ENCODE measurements at regions not wholly inside any gene's neighbourhood (a gene's known extent, or its start where the extent isn't known, plus 50 kb on each side); places are given as distances from the start of the nearest gene placed in this dataset.

DNA sequence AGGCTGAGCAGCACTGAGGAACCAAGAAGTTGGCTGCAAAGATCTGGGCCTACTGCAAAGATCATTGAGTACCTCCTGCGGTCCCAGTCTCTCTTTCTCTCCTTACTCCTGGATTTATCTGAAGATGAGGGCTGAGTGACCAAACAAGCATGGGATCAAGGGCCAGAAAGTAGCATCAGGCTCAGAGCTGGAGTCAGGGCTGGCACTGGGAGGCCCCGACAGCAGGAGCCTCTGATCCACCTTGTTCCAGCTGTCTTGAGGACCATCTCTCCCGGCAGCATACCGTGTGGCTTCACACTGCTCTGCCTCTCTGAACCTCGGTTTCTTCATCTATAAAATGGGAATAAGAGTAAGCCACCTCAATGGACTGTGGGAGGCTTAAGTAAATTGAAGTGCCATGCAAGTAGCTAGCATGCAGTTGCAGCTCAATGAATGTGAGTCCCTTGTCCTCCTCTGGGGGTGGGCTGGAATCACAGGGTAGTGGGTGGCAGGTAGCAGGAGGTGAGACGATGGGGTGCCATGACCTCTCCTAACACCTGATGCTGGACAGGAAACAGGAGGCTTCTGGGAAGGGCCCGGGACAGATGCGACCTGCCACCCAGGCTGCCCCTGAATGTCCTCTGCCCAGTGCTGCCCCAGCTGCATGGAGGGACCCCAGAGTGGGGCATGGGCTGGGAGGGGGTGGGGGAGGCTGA is 52.5 kb upstream of the PRDM11 start:
- TF ChIP-seq, protein P1, sequence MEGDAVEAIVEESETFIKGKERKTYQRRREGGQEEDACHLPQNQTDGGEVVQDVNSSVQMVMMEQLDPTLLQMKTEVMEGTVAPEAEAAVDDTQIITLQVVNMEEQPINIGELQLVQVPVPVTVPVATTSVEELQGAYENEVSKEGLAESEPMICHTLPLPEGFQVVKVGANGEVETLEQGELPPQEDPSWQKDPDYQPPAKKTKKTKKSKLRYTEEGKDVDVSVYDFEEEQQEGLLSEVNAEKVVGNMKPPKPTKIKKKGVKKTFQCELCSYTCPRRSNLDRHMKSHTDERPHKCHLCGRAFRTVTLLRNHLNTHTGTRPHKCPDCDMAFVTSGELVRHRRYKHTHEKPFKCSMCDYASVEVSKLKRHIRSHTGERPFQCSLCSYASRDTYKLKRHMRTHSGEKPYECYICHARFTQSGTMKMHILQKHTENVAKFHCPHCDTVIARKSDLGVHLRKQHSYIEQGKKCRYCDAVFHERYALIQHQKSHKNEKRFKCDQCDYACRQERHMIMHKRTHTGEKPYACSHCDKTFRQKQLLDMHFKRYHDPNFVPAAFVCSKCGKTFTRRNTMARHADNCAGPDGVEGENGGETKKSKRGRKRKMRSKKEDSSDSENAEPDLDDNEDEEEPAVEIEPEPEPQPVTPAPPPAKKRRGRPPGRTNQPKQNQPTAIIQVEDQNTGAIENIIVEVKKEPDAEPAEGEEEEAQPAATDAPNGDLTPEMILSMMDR (conservative IDR thresholded peaks at IDR 0.05; ENCODE audit: low read depth, low read length): no peak

DNA sequence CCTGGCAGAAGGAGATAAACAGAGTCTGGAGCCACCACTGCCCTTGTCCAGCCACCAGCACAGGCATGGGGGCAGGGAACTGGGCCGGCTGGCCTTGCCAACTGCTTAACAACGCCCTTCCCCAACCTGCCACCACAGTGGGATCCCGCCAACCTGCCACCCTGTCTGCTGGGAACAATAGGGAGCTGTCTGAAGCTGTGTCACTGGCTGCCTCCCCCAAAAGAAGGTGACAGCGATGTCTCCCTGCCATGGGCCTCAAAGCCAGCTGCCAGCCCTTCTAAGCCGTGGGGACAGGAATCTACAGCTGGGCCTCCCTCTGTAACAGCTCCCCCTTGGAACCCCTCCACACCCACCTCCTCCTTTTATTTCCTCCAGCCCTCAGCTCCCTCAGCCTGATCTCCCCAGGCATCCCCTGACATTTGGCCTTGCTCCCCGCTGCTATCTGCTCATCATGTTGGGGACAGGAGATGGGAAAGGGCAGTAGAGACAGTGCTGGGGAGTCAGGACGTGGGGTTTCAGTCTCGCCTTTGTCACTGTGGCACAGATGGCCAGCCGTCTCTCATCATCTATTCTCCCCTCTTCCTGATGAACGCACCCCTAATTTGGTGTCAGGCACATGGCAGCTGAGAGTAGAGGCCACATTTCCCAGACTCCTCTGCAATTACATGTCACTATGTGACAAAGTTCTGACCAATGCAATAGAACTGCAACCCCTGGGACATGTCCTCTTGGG is 51.3 kb upstream of the PRDM11 start:
- H3K4me3 ChIP-seq (ENCODE audit: low read length): no peak overlapping the region
- DNase-seq (ENCODE audit: low read depth): no peak

More for the DNA sequence above, 52.5 kb upstream of the PRDM11 start:
- DNase-seq (ENCODE audit: low read depth): no peak
- no peak overlapping the region for H3K4me3 ChIP-seq (ENCODE audit: low read length)

DNA sequence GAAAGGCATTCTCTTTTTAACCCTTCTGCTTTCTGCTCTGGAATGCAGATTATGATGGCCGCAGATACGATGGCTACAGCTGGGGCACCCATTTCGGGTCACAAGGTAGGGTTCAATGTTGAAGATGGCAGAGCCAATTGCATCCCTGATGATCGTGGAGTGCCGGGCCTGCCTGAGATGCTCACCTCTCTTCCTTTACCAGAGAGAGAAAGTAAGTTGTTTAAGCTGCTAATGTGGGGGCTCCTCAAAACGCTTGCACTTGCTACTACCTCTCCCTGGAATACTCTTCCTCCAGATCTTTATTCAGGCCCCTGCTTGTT is 50.8 kb upstream of the PRDM11 start:
- TF ChIP-seq, protein P1 (conservative IDR thresholded peaks at IDR 0.05; ENCODE audit: low read depth, low read length): no peak
- DNase-seq (ENCODE audit: low read depth): no peak
- H3K4me3 ChIP-seq (ENCODE audit: low read length): no peak overlapping the region

More for the DNA sequence above, 51.3 kb upstream of the PRDM11 start:
- TF ChIP-seq, protein P1 (conservative IDR thresholded peaks at IDR 0.05; ENCODE audit: low read depth, low read length): no peak

DNA sequence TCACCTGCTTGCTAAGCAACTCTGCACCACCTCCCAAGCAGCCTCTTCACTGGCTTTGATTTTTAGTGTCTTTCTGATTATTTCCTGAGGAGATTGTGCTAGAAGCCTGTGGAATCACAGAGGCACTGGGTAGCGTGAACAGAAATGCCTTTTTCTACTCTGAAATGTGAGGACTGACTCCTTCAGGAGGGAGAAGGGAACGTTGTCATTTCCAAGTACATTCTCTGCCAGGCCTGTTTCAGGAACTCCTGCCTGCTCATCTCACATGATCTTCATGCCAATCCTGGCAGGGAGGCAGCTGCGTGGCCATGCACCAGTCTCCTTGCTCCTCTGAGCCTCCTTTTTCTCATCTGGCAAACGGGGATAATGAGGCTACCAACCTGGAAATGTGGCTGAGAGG is 49.8 kb upstream of the PRDM11 start:
- TF ChIP-seq, protein P1 (conservative IDR thresholded peaks at IDR 0.05; ENCODE audit: low read depth, low read length): no peak
- DNase-seq (ENCODE audit: low read depth): no peak
- no peak overlapping the region for H3K4me3 ChIP-seq (ENCODE audit: low read length)
